NB4 (cell line): ENCODE measurements at regions not wholly inside any gene's neighbourhood (a gene's known extent, or its start where the extent isn't known, plus 50 kb on each side); places are given as distances from the start of the nearest gene placed in this dataset.

ENCODE experiments used
- DNase-seq: peaks from one replicate; pipeline ENCODE4 v3.0.0; 2010; ENCODE audit warnings: low read depth
- H3K4me3 ChIP-seq: one replicate; pipeline ENCODE4 v1.5.1; 2011; ENCODE audit warnings: mild to moderate bottlenecking, low read depth, low read length, moderate library complexity
- MAX ChIP-seq: IDR thresholded peaks from 2 replicates; pipeline ENCODE4 v1.6.1; 2011; ENCODE audit warnings: low read depth, low read length
- MYC ChIP-seq: IDR thresholded peaks from 2 replicates; pipeline ENCODE4 v1.6.1; 2011; ENCODE audit warnings: low read depth, low read length
- POLR2A ChIP-seq: IDR thresholded peaks from 2 replicates; pipeline ENCODE4 v1.6.1; 2011; ENCODE audit warnings: mild to moderate bottlenecking; ENCODE audit not compliant: insufficient read length; ENCODE audit errors: extremely low read depth
- TF ChIP-seq, protein P1 (sequence below): IDR thresholded peaks from one replicate; pipeline ENCODE4 v1.5.1; 2012; ENCODE audit warnings: low read depth, low read length

GRCh38 chr10:8418631-8419030, 364.1 kb downstream of the GATA3 start:
- no peak for DNase-seq
- TF ChIP-seq POLR2A: no peak
- TF ChIP-seq, protein P1, sequence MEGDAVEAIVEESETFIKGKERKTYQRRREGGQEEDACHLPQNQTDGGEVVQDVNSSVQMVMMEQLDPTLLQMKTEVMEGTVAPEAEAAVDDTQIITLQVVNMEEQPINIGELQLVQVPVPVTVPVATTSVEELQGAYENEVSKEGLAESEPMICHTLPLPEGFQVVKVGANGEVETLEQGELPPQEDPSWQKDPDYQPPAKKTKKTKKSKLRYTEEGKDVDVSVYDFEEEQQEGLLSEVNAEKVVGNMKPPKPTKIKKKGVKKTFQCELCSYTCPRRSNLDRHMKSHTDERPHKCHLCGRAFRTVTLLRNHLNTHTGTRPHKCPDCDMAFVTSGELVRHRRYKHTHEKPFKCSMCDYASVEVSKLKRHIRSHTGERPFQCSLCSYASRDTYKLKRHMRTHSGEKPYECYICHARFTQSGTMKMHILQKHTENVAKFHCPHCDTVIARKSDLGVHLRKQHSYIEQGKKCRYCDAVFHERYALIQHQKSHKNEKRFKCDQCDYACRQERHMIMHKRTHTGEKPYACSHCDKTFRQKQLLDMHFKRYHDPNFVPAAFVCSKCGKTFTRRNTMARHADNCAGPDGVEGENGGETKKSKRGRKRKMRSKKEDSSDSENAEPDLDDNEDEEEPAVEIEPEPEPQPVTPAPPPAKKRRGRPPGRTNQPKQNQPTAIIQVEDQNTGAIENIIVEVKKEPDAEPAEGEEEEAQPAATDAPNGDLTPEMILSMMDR: no peak
- no peak for TF ChIP-seq MYC
- no peak for TF ChIP-seq MAX
- H3K4me3 ChIP-seq: no peak overlapping the region

DNA sequence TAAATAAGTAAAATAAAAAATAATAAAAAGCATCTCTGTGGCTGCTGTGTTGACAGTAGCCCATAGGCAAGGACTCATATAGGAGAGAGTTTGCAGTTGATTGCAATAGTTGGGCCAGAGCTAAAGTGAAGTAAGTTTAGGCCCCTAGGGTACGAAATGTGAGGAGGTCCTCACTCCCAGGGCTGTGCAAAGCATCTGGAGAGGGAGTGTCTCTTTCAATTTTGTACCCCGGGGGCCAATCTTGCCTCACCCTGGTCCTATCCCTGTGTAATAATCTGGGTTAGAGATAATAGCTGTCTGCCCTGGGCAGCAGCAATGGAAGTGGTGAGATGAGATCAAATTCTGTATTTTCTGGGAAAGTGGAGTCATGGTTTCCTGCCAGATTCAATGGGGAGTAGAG, 365.7 kb downstream of the GATA3 start:
- no peak overlapping the region for H3K4me3 ChIP-seq
- DNase-seq: no peak
- TF ChIP-seq MAX (no peak), POLR2A (no peak)
- TF ChIP-seq, protein P1: no peak

DNA sequence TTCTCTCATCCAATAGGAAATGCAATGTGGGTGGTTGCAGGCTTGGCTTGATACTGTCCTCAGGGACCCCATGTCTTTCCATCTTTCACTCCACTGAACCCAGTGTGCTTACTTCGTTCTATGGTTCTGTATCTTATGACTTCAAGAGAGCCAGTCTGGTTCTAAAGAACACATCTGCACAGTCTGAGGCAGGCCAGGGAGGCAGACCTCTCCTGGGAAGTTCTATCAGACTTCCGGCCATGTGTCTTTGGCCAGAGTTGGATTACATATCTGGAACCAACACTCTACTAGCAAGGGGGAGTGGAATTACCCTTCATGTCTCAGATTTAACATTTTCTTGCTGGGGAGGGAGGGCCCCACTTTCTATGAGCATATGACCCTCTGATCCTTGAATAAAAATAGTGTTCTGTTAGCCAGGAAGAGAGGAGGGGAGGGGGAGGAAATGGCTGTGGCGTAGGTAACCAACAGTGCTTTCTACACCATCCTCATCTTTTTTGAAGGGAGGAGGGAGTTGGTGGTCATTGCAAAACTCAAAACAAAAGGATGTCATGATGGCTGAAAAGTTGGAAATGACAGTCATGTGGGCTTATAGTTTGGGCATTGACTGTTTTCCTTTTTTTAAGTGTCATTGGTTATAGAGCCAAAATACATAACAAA, 370.2 kb downstream of the GATA3 start:
- H3K4me3 ChIP-seq: no peak overlapping the region
- DNase-seq: no peak
- TF ChIP-seq POLR2A (no peak), MAX (no peak), MYC (no peak)
- TF ChIP-seq, protein P1: no peak

- no peak overlapping the region for H3K4me3 ChIP-seq
- no peak for DNase-seq
- TF ChIP-seq, protein P1: no peak
Measured at GRCh38 chr10:8428654-8429053, 374.2 kb downstream of the GATA3 start.

DNA sequence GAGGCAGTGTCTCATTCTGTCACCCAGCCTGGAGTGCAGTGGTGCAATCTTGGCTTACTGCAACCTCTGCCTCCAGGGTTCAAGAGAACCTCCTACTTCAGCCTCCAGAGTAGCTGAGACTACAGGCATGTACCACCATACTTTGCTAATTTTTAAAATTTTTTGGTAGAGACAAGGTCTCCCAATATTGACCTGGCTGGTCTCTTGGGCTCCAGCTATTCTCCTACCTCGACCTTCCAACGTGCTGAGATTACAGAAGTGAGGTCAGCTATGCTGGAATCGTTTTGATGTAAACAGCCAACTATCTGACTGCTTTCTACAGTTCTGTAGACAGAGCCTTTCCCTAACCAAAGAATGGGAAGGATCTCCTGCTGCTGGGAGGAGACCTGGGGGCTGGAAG, 375.8 kb downstream of the GATA3 start:
- no peak overlapping the region for H3K4me3 ChIP-seq
- TF ChIP-seq, protein P1: no peak
- DNase-seq: no peak

DNA sequence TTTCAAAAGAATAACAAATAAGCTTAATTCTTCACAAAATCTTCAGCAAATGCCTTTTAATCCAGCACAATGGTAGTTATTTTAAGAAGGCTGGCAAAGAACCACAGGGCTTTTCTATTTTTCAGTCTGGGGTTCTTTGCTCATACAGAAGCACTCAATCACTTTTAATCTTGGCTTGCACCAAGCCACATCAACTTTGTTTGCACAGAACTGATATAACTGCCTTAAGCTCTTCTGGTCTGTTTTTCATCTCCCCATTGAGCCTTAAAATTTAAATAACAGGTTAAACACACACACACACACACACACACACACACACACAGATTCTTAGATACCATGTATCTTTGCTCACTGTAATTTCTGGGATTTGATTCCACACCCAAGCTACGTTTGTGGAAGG, 377.0 kb downstream of the GATA3 start:
- TF ChIP-seq MAX (no peak), MYC (no peak), POLR2A (no peak)
- TF ChIP-seq, protein P1: no peak
- no peak for DNase-seq
- no peak overlapping the region for H3K4me3 ChIP-seq
